Cardiac fibroblast (primary cell): ENCODE measurements at regions not wholly inside any gene's neighbourhood (a gene's known extent, or its start where the extent isn't known, plus 50 kb on each side); places are given as distances from the start of the nearest gene placed in this dataset.

Source experiments
- DNase-seq, 2 donors: peaks; one replicate each; pipeline versions ENCODE4 v3.0.0 to v3.0.0-alpha.2; 2010; ENCODE audit warnings: low read depth in 2 of 2
- H3K4me3 ChIP-seq, 2 donors: replicated peaks in 1 of 2; 1 replicate in 1 of 2; 2 replicates in 1 of 2; pipeline ENCODE4 v1.5.1; 2011; ENCODE audit warnings: low read depth in 2 of 2, low read length in 2 of 2, mild to moderate bottlenecking in 2 of 2, moderate library complexity in 1 of 2
- CTCF ChIP-seq: IDR thresholded peaks from one replicate; pipeline ENCODE4 v1.5.1; 2011; ENCODE audit warnings: low read depth, mild to moderate bottlenecking, low read length, inconsistent platforms

- TF ChIP-seq CTCF: no peak
- no peak for DNase-seq
- H3K4me3 ChIP-seq: no peak overlapping the region
Measured at GRCh38 chr20:6530254-6530653, 237.2 kb upstream of the BMP2 start.

GRCh38 chr20:6525447-6526303 lies 241.8 kb upstream of the BMP2 start:
- peak; percentile 19 to 78 for DNase-seq
- peak; percentile 26 for TF ChIP-seq CTCF
- no peak overlapping the region for H3K4me3 ChIP-seq

DNA sequence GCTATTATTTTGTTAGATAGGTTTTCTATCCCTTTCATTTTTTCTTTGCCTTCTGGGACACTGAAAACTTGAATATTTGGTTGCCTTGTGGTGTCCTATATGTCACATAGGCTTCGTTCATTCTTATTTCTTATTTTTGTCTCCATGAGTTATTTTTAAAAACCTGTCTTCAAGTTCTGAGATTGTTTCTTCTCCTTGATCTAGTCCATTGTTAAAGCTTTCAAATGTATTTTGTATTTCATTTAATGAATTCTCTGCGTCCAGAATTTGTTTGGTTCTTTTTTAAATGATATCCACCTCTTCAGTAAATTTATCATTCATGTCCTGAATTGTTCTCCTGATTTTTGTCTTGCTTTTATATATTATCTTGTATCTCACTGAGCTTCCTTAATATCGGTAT lies 243.2 kb upstream of the BMP2 start:
- no peak for DNase-seq
- H3K4me3 ChIP-seq: no peak overlapping the region
- TF ChIP-seq CTCF: no peak

- peak; percentile 39 to 85 for DNase-seq
- TF ChIP-seq CTCF: no peak
- no peak overlapping the region for H3K4me3 ChIP-seq
Measured at GRCh38 chr20:6519556-6519955, 247.9 kb upstream of the BMP2 start.

- DNase-seq: no peak
- H3K4me3 ChIP-seq: no peak overlapping the region
- no peak for TF ChIP-seq CTCF
Measured at GRCh38 chr20:6515261-6515660, 252.2 kb upstream of the BMP2 start.

DNA sequence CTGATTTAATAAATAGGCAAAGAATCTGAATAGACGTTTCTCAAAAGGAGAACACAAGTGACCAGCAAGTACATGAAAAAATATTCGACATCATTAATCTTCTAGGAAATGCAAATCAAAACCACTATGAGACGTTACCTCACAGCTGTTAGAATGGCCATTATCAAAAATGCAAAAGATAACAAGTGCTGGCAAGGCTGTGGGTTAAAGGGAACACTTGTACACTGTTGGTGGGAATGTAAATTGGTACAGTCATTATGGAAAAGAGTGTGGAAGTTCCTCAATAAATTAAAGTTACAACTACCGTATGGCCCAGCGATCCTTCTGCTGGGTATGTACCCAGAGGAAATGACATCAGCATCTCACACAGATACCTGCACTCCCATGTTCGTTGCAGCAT lies 253.9 kb upstream of the BMP2 start:
- TF ChIP-seq CTCF: no peak
- no peak overlapping the region for H3K4me3 ChIP-seq
- no peak for DNase-seq

GRCh38 chr20:6509374-6509773 lies 258.1 kb upstream of the BMP2 start:
- DNase-seq: no peak
- TF ChIP-seq CTCF: no peak
- no peak overlapping the region for H3K4me3 ChIP-seq
